NAMALWA (cell line): ENCODE measurements at regions not wholly inside any gene's neighbourhood (a gene's known extent, or its start where the extent isn't known, plus 50 kb on each side); places are given as distances from the start of the nearest gene placed in this dataset.
"Not testable (repeated sequence)": the region's sequence is repeated elsewhere in the genome, so short reads cannot be mapped to it uniquely, and the experiment has no call there.

Source experiments
- DNase-seq: peaks from one replicate; pipeline ENCODE4 v3.0.0-alpha.2; 2015; ENCODE audit warnings: low spot score

GRCh38 chr6:146938266-146938665, 266.0 kb upstream of the STXBP5 start:
- no peak for DNase-seq

GRCh38 chr6:146939456-146939855, 264.8 kb upstream of the STXBP5 start:
- DNase-seq: not testable (repeated sequence)

GRCh38 chr6:146943664-146944063, 260.6 kb upstream of the STXBP5 start:
- DNase-seq: no peak

GRCh38 chr6:146944077-146944476, 260.1 kb upstream of the STXBP5 start:
- no peak for DNase-seq

- no peak for DNase-seq
Observed at GRCh38 chr6:146944809-146945208, 259.4 kb upstream of the STXBP5 start.

DNA sequence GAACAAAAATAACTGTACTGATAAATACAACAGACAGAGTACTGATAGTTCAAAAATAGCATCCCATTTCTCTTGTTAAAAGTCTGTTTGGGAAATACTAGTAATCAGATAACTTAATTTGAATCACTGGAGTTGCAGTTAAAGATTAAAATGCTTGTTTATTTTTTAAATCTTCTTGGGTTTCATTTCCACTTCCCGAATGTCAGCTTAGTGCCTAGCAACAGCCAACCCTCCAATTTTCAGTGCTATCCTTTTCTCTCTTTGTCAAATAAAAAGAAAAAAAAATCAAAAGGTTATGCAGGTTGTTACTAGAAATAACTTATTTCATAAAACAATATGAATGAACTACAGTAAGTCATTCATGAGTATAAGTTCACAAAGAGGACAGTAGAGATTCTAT, 257.7 kb upstream of the STXBP5 start:
- no peak for DNase-seq

GRCh38 chr6:146948790-146949342, 255.4 kb upstream of the STXBP5 start:
- no peak for DNase-seq

DNA sequence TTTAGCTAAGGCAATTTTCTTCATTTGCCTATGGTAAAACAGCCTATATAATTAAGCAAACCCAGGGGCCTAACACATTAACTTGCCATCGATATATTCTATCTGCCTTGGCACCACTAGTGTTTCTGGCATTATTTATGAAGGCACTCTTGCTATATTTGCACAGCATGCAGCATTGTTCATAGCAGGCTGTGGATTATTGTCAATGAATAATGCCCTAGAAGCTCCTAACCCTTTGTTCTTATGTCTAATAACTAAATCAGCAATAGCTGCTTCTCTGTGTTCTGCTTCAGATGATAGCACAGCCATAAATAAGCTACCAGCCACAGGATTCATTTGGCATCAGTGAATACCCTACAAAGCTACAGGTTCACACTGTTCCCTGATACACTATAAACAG, 254.8 kb upstream of the STXBP5 start:
- DNase-seq: no peak

- no peak for DNase-seq
Observed at GRCh38 chr6:146950351-146950835, 253.8 kb upstream of the STXBP5 start.

DNA sequence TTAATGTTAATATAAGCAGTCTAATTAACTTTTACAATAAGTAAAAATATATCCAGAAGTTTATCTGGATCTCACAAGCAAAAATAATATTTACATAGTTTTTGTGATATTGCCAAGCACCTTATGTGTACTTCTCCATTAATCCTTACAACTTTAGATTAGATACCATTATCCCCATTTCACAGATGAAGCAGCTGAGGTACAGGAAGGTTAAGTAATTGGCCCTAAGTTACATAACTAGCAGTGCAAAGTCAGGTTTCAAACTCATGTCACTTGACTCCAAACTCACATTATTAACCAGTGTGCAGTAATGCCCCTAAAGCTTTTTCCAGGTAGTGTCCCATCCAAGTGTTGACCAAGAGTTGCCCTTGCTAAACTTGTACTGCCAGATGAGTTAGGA, 248.6 kb upstream of the STXBP5 start:
- no peak for DNase-seq

DNA sequence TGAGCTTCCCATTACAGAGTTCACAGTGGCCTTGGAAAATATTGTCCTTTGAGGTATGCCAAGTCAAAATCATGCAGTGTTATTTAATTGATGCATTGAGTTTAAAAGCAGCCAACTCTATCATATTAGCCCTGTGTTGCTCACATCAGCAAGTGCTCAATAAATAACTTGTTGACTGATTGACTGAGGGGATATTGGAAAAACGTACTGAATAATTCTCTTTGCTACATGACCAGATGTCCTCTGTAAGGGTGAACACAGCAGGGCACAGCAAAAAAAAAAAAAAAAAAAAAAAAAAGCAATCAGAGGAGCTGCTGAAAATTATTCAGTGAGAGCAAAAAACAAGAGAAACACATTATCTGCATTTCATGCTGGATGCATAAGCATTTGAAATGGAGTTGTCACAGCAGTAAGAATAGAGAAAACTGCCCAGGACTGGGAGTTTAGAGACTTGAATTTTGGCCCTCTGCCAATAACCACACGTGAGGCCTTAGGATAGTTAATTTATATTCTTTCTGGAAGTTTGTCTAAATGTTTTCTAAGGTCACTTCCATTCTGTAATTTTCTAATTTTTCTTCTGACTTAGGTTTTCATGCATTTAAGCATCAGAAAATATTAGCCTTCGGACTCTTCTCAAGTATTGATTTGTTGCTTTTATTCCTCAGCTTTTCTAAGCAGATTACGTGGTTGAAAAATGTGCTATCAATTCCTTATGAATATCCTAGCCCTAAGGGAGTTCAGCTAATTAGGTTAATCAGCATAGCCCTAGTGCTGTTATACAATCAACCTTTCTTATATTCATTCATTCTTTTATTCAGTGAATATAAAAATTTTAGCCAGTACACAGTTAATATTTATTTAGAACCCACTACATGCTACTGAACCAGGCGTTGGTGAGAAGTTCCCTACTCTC, 246.8 kb upstream of the STXBP5 start:
- DNase-seq: no peak

DNA sequence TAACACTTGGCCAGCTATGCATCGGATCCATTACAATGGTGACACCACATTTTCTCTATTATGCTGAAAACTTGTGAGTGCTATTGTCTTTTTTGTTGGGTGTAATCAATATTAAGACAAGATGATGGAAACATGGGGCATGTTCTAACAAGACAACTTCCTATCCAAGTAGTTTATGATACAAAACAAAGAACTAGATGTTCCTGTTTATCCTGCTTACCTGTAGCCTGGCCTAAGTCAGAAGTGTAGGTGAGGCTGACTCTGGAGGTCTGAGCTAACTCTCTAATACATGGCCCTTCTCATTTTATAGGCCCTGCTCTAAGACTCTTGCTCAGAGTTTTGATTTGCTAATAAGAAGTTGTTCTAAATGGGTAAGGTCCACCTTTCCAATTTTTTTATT, 242.4 kb upstream of the STXBP5 start:
- DNase-seq: no peak

DNA sequence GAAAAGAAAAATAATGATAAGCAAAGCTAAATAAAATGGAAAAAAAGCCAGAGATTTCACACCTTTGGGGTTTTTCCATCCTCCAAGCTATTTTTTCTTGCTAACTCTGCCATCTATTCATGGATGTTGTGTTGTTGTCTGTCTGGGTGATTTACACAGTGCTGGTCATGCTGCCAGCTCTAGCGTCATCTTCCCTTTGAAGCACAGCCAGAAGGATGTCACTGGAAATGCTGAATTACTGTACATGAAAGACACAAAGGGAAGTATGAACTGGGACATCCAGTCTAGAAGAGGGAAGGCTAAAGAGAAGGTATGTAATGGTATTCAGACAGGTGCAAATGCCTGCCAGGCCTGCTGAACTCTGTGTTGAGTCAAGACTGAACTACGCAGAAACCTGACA, 241.9 kb upstream of the STXBP5 start:
- no peak for DNase-seq

GRCh38 chr6:146965110-146965689, 239.0 kb upstream of the STXBP5 start:
- no peak for DNase-seq

- DNase-seq: no peak
Observed at GRCh38 chr6:146968041-146968760, 236.0 kb upstream of the STXBP5 start.

- no peak for DNase-seq
Observed at GRCh38 chr6:146972546-146972945, 231.7 kb upstream of the STXBP5 start.

- DNase-seq: no peak
Observed at GRCh38 chr6:146974351-146974750, 229.9 kb upstream of the STXBP5 start.

- no peak for DNase-seq
Observed at GRCh38 chr6:146975093-146975492, 229.1 kb upstream of the STXBP5 start.

GRCh38 chr6:146980900-146981329, 223.3 kb upstream of the STXBP5 start:
- no peak for DNase-seq

- no peak for DNase-seq
Observed at GRCh38 chr6:146981981-146982380, 222.2 kb upstream of the STXBP5 start.

DNA sequence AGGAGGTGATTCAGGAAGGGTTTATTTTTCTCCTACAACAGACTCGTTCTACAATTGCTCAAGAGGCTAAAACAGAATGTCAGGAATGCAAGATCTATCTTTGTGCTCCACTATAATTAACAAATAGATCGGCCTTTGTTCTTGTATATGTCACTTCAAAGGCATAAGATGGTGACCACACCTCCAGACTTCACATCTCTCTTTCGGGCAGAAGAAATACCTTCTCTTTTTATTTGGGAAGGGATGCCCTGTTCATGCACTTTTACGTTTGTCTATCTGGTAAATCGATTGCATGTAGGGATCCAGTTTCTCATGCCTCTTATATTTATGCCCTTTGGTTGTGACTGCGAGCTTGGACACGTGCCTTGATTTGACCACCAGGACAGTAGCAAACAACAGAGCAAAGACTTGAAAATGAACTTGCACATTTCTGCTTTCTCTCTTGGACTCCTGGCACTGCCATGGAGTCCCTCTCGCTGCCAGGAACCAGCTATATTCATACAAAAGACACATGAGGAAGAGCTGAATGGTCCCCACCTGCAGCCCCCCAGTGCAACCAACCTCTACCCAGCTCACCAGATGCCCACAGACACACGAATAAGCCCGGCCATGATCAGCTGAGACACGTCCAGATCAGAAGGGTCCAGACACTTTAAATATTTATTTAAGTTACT, 219.8 kb upstream of the STXBP5 start:
- DNase-seq: no peak

GRCh38 chr6:146985111-146985510, 219.1 kb upstream of the STXBP5 start:
- DNase-seq: no peak
